GM18517 (cell line): ENCODE measurements at regions not wholly inside any gene's neighbourhood (a gene's known extent, or its start where the extent isn't known, plus 50 kb on each side); places are given as distances from the start of the nearest gene placed in this dataset.

Experiments used
- ATAC-seq: cut with Tn5 transposase; IDR thresholded peaks from one replicate; pipeline ENCODE4 v1.9.1; 2021; ENCODE audit warnings: mild to moderate bottlenecking, moderate library complexity; ENCODE audit not compliant: unreplicated experiment

GRCh38 chr4:136935871-136936270, 596.4 kb downstream of the PCDH18 start:
- no peak for ATAC-seq

- no peak for ATAC-seq
These were observed 597.0 kb downstream of the PCDH18 start for GRCh38 chr4:136935305-136935704.

GRCh38 chr4:136934601-136935000, 597.7 kb downstream of the PCDH18 start:
- no peak for ATAC-seq

- no peak for ATAC-seq
These were observed 600.5 kb downstream of the PCDH18 start for GRCh38 chr4:136931781-136932180.

GRCh38 chr4:136928957-136929411, 603.3 kb downstream of the PCDH18 start:
- no peak for ATAC-seq

- no peak for ATAC-seq
These were observed 605.1 kb downstream of the PCDH18 start for GRCh38 chr4:136927172-136927571.

- ATAC-seq: no peak
These were observed 607.1 kb downstream of the PCDH18 start for GRCh38 chr4:136925203-136925602.

GRCh38 chr4:136922066-136922465, 610.2 kb downstream of the PCDH18 start:
- no peak for ATAC-seq

GRCh38 chr4:136920092-136920881, 612.0 kb downstream of the PCDH18 start:
- no peak for ATAC-seq

GRCh38 chr4:136918772-136919171, 613.5 kb downstream of the PCDH18 start:
- ATAC-seq: no peak

- no peak for ATAC-seq
These were observed 614.8 kb downstream of the PCDH18 start for GRCh38 chr4:136917312-136918110.

GRCh38 chr4:136909626-136910025, 622.7 kb downstream of the PCDH18 start:
- ATAC-seq: no peak

GRCh38 chr4:136908122-136908521, 624.2 kb downstream of the PCDH18 start:
- no peak for ATAC-seq

GRCh38 chr4:136900696-136901095, 631.6 kb downstream of the PCDH18 start:
- no peak for ATAC-seq

GRCh38 chr4:136898590-136899248, 633.6 kb downstream of the PCDH18 start:
- ATAC-seq: no peak

GRCh38 chr4:136893573-136893972, 638.7 kb downstream of the PCDH18 start:
- no peak for ATAC-seq

- ATAC-seq: no peak
These were observed 650.6 kb downstream of the PCDH18 start for GRCh38 chr4:136881666-136882065.

GRCh38 chr4:136873555-136873954, 658.7 kb downstream of the PCDH18 start:
- ATAC-seq: no peak

GRCh38 chr4:136867465-136867864, 664.8 kb downstream of the PCDH18 start:
- no peak for ATAC-seq

- ATAC-seq: no peak
These were observed 666.8 kb downstream of the PCDH18 start for GRCh38 chr4:136865526-136865925.

GRCh38 chr4:136864604-136865185, 667.6 kb downstream of the PCDH18 start:
- peak; percentile 92 for ATAC-seq
